ENCODE measurements at regions not wholly inside any gene's neighbourhood (a gene's known extent, or its start where the extent isn't known, plus 50 kb on each side); places are given as distances from the start of the nearest gene placed in this dataset.

GRCh38 chr10:61160253-61160652, 216.3 kb upstream of the RHOBTB1 start:
- POLR2A ChIA-PET = no interaction called here
- DNase-seq (ENCODE audit: low spot score) = no peak
- Histone ChIP-seq H3K4me3 (replicated peaks in 1 of 3; ENCODE audit: insufficient read depth in 1 of 3, low read depth in 2 of 3, low read length in 3 of 3) (no peak overlapping the region), H3K36me3 (replicated peaks in 1 of 2; ENCODE audit: control insufficient read depth in 1 of 2, insufficient read depth in 2 of 2, low read length in 2 of 2) (no peaks in the 10 kb centered on the region), H2AFZ (ENCODE audit: low read length) (no peak overlapping the region), H3K27ac (ENCODE audit: extremely low read length, insufficient read depth, low read length) (no peak overlapping the region), H3K9me3 (ENCODE audit: low read length) (no peaks in the 10 kb centered on the region), H3K79me2 (ENCODE audit: insufficient read depth, low read length) (no peaks in the 10 kb centered on the region), H3K9ac (ENCODE audit: insufficient read depth, low read depth, low read length) (no peak overlapping the region), H3K4me1 (ENCODE audit: insufficient read depth, low read length) (no peaks in the 10 kb centered on the region), H4K20me1 (ENCODE audit: insufficient read depth, low read length) (no peaks in the 10 kb centered on the region), H3K4me2 (ENCODE audit: low read depth, low read length) (no peak overlapping the region), H3K27me3 (ENCODE audit: control insufficient read depth in 1 of 2, insufficient read depth in 2 of 2, low read length in 2 of 2) (no peaks in the 10 kb centered on the region)
- in situ Hi-C loops (cut with HindIII; ENCODE audit: extremely low pct_ligation_motif_present, low pct_unique_long_range_greater_than_20kb) (no loop called here), intact Hi-C loops (cut with micrococcal nuclease; ENCODE audit: unreplicated experiment) (no loop called here)
- no peak for ATAC-seq
- WGBS (ENCODE audit: low lambda C conversion rate) = 67% methylated on average over 4 of the region's 4 CpGs
- CTCF ChIA-PET (ENCODE audit: low intra/inter-chr PET ratio, low total read pairs) = no interaction called here
- no peak for TF ChIP-seq JUND (CRISPR knock-in tag; IDR thresholded peaks at IDR 0.05)
- TF ChIP-seq ZNF180 (CRISPR knock-in tag; IDR thresholded peaks at IDR 0.05; ENCODE audit: borderline replicate concordance, low read depth) = no peak
- TF ChIP-seq GABPA (IDR thresholded peaks at IDR 0.05; ENCODE audit: low read depth, low read length) = no peak
- TF ChIP-seq GABPA (CRISPR knock-in tag; IDR thresholded peaks at IDR 0.05; ENCODE audit: low read depth) = no peak
- TF ChIP-seq, protein P1, sequence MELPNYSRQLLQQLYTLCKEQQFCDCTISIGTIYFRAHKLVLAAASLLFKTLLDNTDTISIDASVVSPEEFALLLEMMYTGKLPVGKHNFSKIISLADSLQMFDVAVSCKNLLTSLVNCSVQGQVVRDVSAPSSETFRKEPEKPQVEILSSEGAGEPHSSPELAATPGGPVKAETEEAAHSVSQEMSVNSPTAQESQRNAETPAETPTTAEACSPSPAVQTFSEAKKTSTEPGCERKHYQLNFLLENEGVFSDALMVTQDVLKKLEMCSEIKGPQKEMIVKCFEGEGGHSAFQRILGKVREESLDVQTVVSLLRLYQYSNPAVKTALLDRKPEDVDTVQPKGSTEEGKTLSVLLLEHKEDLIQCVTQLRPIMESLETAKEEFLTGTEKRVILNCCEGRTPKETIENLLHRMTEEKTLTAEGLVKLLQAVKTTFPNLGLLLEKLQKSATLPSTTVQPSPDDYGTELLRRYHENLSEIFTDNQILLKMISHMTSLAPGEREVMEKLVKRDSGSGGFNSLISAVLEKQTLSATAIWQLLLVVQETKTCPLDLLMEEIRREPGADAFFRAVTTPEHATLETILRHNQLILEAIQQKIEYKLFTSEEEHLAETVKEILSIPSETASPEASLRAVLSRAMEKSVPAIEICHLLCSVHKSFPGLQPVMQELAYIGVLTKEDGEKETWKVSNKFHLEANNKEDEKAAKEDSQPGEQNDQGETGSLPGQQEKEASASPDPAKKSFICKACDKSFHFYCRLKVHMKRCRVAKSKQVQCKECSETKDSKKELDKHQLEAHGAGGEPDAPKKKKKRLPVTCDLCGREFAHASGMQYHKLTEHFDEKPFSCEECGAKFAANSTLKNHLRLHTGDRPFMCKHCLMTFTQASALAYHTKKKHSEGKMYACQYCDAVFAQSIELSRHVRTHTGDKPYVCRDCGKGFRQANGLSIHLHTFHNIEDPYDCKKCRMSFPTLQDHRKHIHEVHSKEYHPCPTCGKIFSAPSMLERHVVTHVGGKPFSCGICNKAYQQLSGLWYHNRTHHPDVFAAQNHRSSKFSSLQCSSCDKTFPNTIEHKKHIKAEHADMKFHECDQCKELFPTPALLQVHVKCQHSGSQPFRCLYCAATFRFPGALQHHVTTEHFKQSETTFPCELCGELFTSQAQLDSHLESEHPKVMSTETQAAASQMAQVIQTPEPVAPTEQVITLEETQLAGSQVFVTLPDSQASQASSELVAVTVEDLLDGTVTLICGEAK (IDR thresholded peaks at IDR 0.05) = no peak
- TF ChIP-seq, protein P1 (CRISPR knock-in tag; IDR thresholded peaks at IDR 0.05) = no peak
- TF ChIP-seq NPAS2 (CRISPR knock-in tag; IDR thresholded peaks at IDR 0.05; ENCODE audit: borderline replicate concordance) = no peak
- TF ChIP-seq ZNF563 (CRISPR knock-in tag; IDR thresholded peaks at IDR 0.05) = no peak
- no peak for TF ChIP-seq SP2 (CRISPR knock-in tag; IDR thresholded peaks at IDR 0.05)
- no peak for TF ChIP-seq ZNF282 (IDR thresholded peaks at IDR 0.05; ENCODE audit: partially characterized antibody)
- TF ChIP-seq TOE1 (CRISPR knock-in tag; IDR thresholded peaks at IDR 0.05) = no peak
- TF ChIP-seq, protein P2, sequence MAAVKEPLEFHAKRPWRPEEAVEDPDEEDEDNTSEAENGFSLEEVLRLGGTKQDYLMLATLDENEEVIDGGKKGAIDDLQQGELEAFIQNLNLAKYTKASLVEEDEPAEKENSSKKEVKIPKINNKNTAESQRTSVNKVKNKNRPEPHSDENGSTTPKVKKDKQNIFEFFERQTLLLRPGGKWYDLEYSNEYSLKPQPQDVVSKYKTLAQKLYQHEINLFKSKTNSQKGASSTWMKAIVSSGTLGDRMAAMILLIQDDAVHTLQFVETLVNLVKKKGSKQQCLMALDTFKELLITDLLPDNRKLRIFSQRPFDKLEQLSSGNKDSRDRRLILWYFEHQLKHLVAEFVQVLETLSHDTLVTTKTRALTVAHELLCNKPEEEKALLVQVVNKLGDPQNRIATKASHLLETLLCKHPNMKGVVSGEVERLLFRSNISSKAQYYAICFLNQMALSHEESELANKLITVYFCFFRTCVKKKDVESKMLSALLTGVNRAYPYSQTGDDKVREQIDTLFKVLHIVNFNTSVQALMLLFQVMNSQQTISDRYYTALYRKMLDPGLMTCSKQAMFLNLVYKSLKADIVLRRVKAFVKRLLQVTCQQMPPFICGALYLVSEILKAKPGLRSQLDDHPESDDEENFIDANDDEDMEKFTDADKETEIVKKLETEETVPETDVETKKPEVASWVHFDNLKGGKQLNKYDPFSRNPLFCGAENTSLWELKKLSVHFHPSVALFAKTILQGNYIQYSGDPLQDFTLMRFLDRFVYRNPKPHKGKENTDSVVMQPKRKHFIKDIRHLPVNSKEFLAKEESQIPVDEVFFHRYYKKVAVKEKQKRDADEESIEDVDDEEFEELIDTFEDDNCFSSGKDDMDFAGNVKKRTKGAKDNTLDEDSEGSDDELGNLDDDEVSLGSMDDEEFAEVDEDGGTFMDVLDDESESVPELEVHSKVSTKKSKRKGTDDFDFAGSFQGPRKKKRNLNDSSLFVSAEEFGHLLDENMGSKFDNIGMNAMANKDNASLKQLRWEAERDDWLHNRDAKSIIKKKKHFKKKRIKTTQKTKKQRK (IDR thresholded peaks at IDR 0.05; ENCODE audit: low read length) = no peak
- TF ChIP-seq CENPX (CRISPR knock-in tag; IDR thresholded peaks at IDR 0.05) = no peak
- BruUV-seq (replicated peaks) = no TSS peak
- no peak for FAIRE-seq
